ENCODE measurements at regions not wholly inside any gene's neighbourhood (a gene's known extent, or its start where the extent isn't known, plus 50 kb on each side); places are given as distances from the start of the nearest gene placed in this dataset.

GRCh38 chr5:147101659-147102369, 133.0 kb upstream of the STK32A start:
- DNase-seq (ENCODE audit: low spot score), result no peak
- H3K9me3 ChIP-seq (ENCODE audit: control insufficient read depth in 4 of 4, low read length in 3 of 4), result no peaks in the 10 kb centered on the region
- 86% methylated on average over 6 of the region's 6 CpGs for WGBS
- H3K36me3 ChIP-seq (ENCODE audit: control insufficient read depth in 4 of 4, insufficient read depth in 3 of 4, low read depth in 1 of 4, low read length in 3 of 4), result no peaks in the 10 kb centered on the region
- H3K4me1 ChIP-seq (ENCODE audit: control insufficient read depth in 4 of 4, insufficient read depth in 4 of 4, low read length in 3 of 4), result peaks cover 0 to 6% (median 1%) of the 10 kb centered on the region in 4 donors
- H3K27me3 ChIP-seq (ENCODE audit: control insufficient read depth in 4 of 4, insufficient read depth in 4 of 4, low read length in 3 of 4), result no peaks in the 10 kb centered on the region
- H3K27ac ChIP-seq (ENCODE audit: low read depth in 1 of 2, low read length in 2 of 2), result no peak overlapping the region
- H3K4me3 ChIP-seq (ENCODE audit: low read depth in 1 of 3, low read length in 3 of 3), result no peak overlapping the region
- no peak for TF ChIP-seq MAX (IDR thresholded peaks at IDR 0.05)
- TF ChIP-seq HNF4G (IDR thresholded peaks at IDR 0.05), result no peak
- no peak for TF ChIP-seq NR2F2 (IDR thresholded peaks at IDR 0.05)
- no peak for TF ChIP-seq ZBTB33 (IDR thresholded peaks at IDR 0.05)
- no peak for TF ChIP-seq RAD21 (IDR thresholded peaks at IDR 0.05)
- no peak overlapping the region for H3K9ac ChIP-seq (ENCODE audit: low read depth in 1 of 2, low read length in 2 of 2)

- Histone ChIP-seq H3K9me3 (ENCODE audit: control insufficient read depth in 4 of 4, low read length in 3 of 4) (no peaks in the 10 kb centered on the region), H3K36me3 (ENCODE audit: control insufficient read depth in 4 of 4, insufficient read depth in 3 of 4, low read depth in 1 of 4, low read length in 3 of 4) (no peaks in the 10 kb centered on the region), H3K4me1 (ENCODE audit: control insufficient read depth in 4 of 4, insufficient read depth in 4 of 4, low read length in 3 of 4) (no peaks in the 10 kb centered on the region), H3K9ac (ENCODE audit: low read depth in 1 of 2, low read length in 2 of 2) (no peak overlapping the region), H3K27me3 (ENCODE audit: control insufficient read depth in 4 of 4, insufficient read depth in 4 of 4, low read length in 3 of 4) (no peaks in the 10 kb centered on the region), H3K4me3 (ENCODE audit: low read depth in 1 of 3, low read length in 3 of 3) (no peak overlapping the region), H3K27ac (ENCODE audit: low read depth in 1 of 2, low read length in 2 of 2) (no peak overlapping the region)
- TF ChIP-seq MAX (IDR thresholded peaks at IDR 0.05) (no peak), EGR1 (IDR thresholded peaks at IDR 0.05; ENCODE audit: low read depth in 2 of 2) (no peak), TAF1 (conservative IDR thresholded peaks at IDR 0.05) (no peak), ATF3 (IDR thresholded peaks at IDR 0.05) (no peak), SP1 (IDR thresholded peaks at IDR 0.05) (no peak), REST (IDR thresholded peaks at IDR 0.05) (no peak), NR2F2 (IDR thresholded peaks at IDR 0.05) (no peak), CTCF (IDR thresholded peaks at IDR 0.05; ENCODE audit: low read depth, low read length, missing input control) (no peak), HNF4G (IDR thresholded peaks at IDR 0.05) (no peak), YY1 (IDR thresholded peaks at IDR 0.05) (no peak), FOXA1 (IDR thresholded peaks at IDR 0.05) (no peak), RAD21 (IDR thresholded peaks at IDR 0.05) (no peak), FOXA2 (IDR thresholded peaks at IDR 0.05) (no peak), JUND (IDR thresholded peaks at IDR 0.05) (no peak), ZBTB33 (IDR thresholded peaks at IDR 0.05) (no peak), RXRA (IDR thresholded peaks at IDR 0.05) (no peak), HNF4A (conservative IDR thresholded peaks at IDR 0.05) (no peak), GABPA (IDR thresholded peaks at IDR 0.05 in 1 of 2, conservative IDR thresholded peaks at IDR 0.05 in 1 of 2) (no peak)
- DNase-seq (ENCODE audit: low spot score), result no peak
- 45% methylated on average over 1 of the region's 1 CpG for WGBS
Measured at GRCh38 chr5:147112899-147113298, 121.9 kb upstream of the STK32A start.
